ENCODE measurements at regions not wholly inside any gene's neighbourhood (a gene's known extent, or its start where the extent isn't known, plus 50 kb on each side); places are given as distances from the start of the nearest gene placed in this dataset.

- 0 out of 2 replicates have a peak, but pooled peaks have one; percentile 23 for TF ChIP-seq CTCF (IDR thresholded peaks at IDR 0.05; ENCODE audit: insufficient read depth, low read depth, low read length)
- ChIA-PET POLR2A (no interaction called here), CTCF (interaction anchor here (0.5 to 2.6 kb wide), 6 partner anchors 9 to 59 kb away, joined by 3 to 11 read pairs (median 4); no protein-coding TSS in a partner anchor)
- no peaks in the 10 kb centered on the region; the same call in 1 of the 2 replicates for H3K27me3 ChIP-seq (ENCODE audit: control insufficient read depth, insufficient read depth, low read length)
- peak; percentile 40 for DNase-seq (ENCODE audit: low read depth)
- H3K36me3 ChIP-seq (ENCODE audit: control insufficient read depth, insufficient read depth, low read length) = no peaks in the 10 kb centered on the region
- H3K4me3 ChIP-seq (ENCODE audit: low read depth, low read length) = no peak overlapping the region
These were observed 60.2 kb downstream of the TFAP2C start for GRCh38 chr20:56689318-56689717.

- Histone ChIP-seq H3K27me3 (ENCODE audit: control insufficient read depth, insufficient read depth, low read length) (no peaks in the 10 kb centered on the region; the same call in 1 of the 2 replicates), H3K36me3 (ENCODE audit: control insufficient read depth, insufficient read depth, low read length) (no peaks in the 10 kb centered on the region), H3K4me3 (ENCODE audit: low read depth, low read length) (no peak overlapping the region)
- CTCF ChIA-PET = interaction anchor here (1.0 to 2.6 kb wide), 5 partner anchors 9 to 60 kb away, joined by 3 to 11 read pairs (median 4); no protein-coding TSS in a partner anchor
- no peak for TF ChIP-seq CTCF (IDR thresholded peaks at IDR 0.05; ENCODE audit: insufficient read depth, low read depth, low read length)
- POLR2A ChIA-PET = no interaction called here
- peak; percentile 33 for DNase-seq (ENCODE audit: low read depth)
These were observed 60.9 kb downstream of the TFAP2C start for GRCh38 chr20:56689852-56690485.

- TF ChIP-seq CTCF (IDR thresholded peaks at IDR 0.05; ENCODE audit: insufficient read depth, low read depth, low read length) = no peak
- Histone ChIP-seq H3K36me3 (ENCODE audit: control insufficient read depth, insufficient read depth, low read length) (no peaks in the 10 kb centered on the region), H3K27me3 (ENCODE audit: control insufficient read depth, insufficient read depth, low read length) (no peaks in the 10 kb centered on the region; the same call in 1 of the 2 replicates), H3K4me3 (ENCODE audit: low read depth, low read length) (no peak overlapping the region)
- POLR2A ChIA-PET = no interaction called here
- no peak for DNase-seq (ENCODE audit: low read depth)
- CTCF ChIA-PET = interaction anchor here (1.1 to 2.6 kb wide), 4 partner anchors 8 to 61 kb away, joined by 3 to 11 read pairs (median 6); no protein-coding TSS in a partner anchor
These were observed 61.5 kb downstream of the TFAP2C start for GRCh38 chr20:56690531-56691175.

GRCh38 chr20:56691325-56691998 is 62.4 kb downstream of the TFAP2C start:
- Histone ChIP-seq H3K27me3 (ENCODE audit: control insufficient read depth, insufficient read depth, low read length) (no peaks in the 10 kb centered on the region; the same call in 1 of the 2 replicates), H3K36me3 (ENCODE audit: control insufficient read depth, insufficient read depth, low read length) (no peaks in the 10 kb centered on the region), H3K4me3 (ENCODE audit: low read depth, low read length) (no peak overlapping the region)
- CTCF ChIA-PET = interaction anchor here (2.4 kb wide), 1 partner anchor 61 kb away, joined by 11 read pairs; no protein-coding TSS in a partner anchor
- no peak for TF ChIP-seq CTCF (IDR thresholded peaks at IDR 0.05; ENCODE audit: insufficient read depth, low read depth, low read length)
- no peak for DNase-seq (ENCODE audit: low read depth)
- POLR2A ChIA-PET = no interaction called here

- CTCF ChIA-PET = interaction anchor here (0.7 to 0.9 kb wide), 2 partner anchors 19 to 23 kb away, joined by 3 to 4 read pairs; no protein-coding TSS in a partner anchor
- POLR2A ChIA-PET = no interaction called here
- no peaks in the 10 kb centered on the region; the same call in 1 of the 2 replicates for H3K27me3 ChIP-seq (ENCODE audit: control insufficient read depth, insufficient read depth, low read length)
- H3K36me3 ChIP-seq (ENCODE audit: control insufficient read depth, insufficient read depth, low read length) = no peaks in the 10 kb centered on the region
- H3K4me3 ChIP-seq (ENCODE audit: low read depth, low read length) = no peak overlapping the region
- no peak for DNase-seq (ENCODE audit: low read depth)
- no peak for TF ChIP-seq CTCF (IDR thresholded peaks at IDR 0.05; ENCODE audit: insufficient read depth, low read depth, low read length)
These were observed 64.1 kb downstream of the TFAP2C start for GRCh38 chr20:56693217-56693616.
